ENCODE measurements at regions not wholly inside any gene's neighbourhood (a gene's known extent, or its start where the extent isn't known, plus 50 kb on each side); places are given as distances from the start of the nearest gene placed in this dataset.
"Not testable (repeated sequence)": the region's sequence is repeated elsewhere in the genome, so short reads cannot be mapped to it uniquely, and the experiment has no call there.

DNA sequence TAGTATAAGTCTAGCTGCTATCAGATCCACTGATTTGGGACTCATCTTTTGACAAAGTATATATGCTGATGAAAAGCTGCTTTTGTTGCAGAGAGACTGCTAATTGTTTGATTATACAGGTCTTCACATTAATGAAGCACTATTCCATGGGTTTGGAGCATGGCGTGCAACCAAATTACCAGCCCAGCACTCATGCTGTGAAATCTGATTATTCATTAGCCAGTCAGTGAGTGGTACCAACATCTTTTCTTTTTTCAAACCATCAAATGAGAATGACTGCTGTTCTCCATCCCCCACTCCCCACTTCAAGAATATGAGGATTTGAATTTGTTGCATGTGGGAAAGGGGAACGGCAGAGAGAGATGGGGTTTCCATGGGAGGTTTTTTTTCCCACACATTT is 91.3 kb downstream of the ID4 start:
- Mint-ChIP-seq H3K4me1 (no peaks in the 10 kb centered on the region), H3K9me3 (no peaks in the 10 kb centered on the region), H3K4me3 (no peak overlapping the region), H3K27ac (no peak overlapping the region), H3K27me3 (ENCODE audit: low read depth) (peaks cover 10% of the 10 kb centered on the region), H3K36me3 (ENCODE audit: low read depth) (no peaks in the 10 kb centered on the region)
- TF ChIP-seq, protein P1, sequence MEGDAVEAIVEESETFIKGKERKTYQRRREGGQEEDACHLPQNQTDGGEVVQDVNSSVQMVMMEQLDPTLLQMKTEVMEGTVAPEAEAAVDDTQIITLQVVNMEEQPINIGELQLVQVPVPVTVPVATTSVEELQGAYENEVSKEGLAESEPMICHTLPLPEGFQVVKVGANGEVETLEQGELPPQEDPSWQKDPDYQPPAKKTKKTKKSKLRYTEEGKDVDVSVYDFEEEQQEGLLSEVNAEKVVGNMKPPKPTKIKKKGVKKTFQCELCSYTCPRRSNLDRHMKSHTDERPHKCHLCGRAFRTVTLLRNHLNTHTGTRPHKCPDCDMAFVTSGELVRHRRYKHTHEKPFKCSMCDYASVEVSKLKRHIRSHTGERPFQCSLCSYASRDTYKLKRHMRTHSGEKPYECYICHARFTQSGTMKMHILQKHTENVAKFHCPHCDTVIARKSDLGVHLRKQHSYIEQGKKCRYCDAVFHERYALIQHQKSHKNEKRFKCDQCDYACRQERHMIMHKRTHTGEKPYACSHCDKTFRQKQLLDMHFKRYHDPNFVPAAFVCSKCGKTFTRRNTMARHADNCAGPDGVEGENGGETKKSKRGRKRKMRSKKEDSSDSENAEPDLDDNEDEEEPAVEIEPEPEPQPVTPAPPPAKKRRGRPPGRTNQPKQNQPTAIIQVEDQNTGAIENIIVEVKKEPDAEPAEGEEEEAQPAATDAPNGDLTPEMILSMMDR (IDR thresholded peaks at IDR 0.05; ENCODE audit: unreplicated experiment in 3 of 3) = no peak

DNA sequence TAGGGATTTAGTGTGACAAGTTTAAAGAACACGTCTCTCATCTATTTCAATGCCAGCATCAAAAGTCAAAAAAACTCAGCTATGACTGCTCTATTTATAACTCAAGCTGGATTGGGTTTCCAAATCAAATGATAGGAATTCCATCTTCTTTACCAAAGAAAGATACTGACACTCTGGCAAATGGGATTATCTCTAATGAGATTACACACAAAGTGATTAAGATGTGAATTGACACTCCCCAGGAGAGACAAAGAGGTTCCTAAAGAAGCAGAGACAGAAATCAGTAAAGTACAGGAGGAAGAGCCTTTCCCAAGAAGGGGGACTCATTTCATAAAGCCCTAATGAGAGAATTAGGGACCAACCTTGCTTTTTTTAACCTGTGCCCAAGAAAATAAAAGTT is 92.1 kb downstream of the ID4 start:
- H3K4me3 Mint-ChIP-seq = no peak overlapping the region
- peaks cover 10% of the 10 kb centered on the region for H3K27me3 Mint-ChIP-seq (ENCODE audit: low read depth)
- no peaks in the 10 kb centered on the region for H3K9me3 Mint-ChIP-seq
- no peaks in the 10 kb centered on the region for H3K36me3 Mint-ChIP-seq (ENCODE audit: low read depth)
- H3K4me1 Mint-ChIP-seq = no peaks in the 10 kb centered on the region
- no peak overlapping the region for H3K27ac Mint-ChIP-seq
- TF ChIP-seq, protein P1 (IDR thresholded peaks at IDR 0.05; ENCODE audit: unreplicated experiment in 3 of 3) = no peak

DNA sequence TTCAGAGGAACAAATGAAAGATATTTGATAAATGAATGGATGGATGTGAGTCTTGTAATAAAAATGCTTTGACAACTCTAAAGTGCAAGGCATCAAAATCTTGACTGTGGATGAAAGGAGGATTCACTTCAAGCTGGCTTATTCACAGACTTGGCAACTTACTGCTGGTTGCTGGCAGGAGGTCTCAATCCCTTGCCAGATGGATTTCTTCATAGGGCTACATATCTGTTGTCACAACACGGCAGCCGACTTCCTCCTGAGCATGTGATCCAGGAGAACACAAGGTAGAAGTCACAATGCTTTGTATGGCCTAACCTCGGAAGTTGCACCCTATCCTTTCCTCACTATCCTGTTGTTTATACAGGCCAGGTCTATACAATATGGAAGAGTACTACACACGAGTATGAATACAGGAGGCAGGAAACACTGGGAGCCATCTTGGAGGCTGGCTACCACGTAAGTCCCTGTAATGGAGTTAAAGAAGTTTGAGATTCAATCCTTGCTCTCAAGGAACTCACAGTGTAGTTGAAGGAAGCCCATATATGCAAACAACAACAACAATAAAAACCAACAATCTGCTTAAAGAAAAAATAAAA is 97.9 kb downstream of the ID4 start:
- H3K4me1 Mint-ChIP-seq = no peaks in the 10 kb centered on the region
- no peaks in the 10 kb centered on the region for H3K27me3 Mint-ChIP-seq (ENCODE audit: low read depth)
- peaks cover 8% of the 10 kb centered on the region for H3K9me3 Mint-ChIP-seq
- no peak overlapping the region for H3K4me3 Mint-ChIP-seq
- H3K36me3 Mint-ChIP-seq (ENCODE audit: low read depth) = peaks cover 4% of the 10 kb centered on the region
- TF ChIP-seq, protein P1 (IDR thresholded peaks at IDR 0.05; ENCODE audit: unreplicated experiment in 3 of 3) = no peak
- no peak overlapping the region for H3K27ac Mint-ChIP-seq

DNA sequence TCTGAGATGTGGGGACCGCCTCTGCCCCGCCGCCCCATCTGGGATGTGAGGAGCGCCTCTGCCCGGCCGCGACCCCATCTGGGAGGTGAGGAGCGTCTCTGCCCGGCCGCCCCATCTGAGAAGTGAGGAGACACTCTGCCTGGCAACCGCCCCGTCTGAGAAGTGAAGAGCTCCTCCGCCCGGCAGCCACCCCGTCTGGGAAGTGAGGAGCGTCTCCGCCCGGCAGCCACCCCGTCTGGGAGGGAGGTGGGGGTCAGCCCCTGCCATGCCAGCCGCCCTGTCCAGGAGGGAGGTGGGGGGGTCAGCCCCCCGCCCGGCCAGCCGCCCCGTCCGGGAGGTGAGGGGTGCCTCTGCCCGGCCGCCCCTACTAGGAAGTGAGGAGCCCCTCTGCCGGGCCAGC is 102.2 kb downstream of the ID4 start:
- not testable (repeated sequence) for H3K36me3 Mint-ChIP-seq (ENCODE audit: low read depth)

DNA sequence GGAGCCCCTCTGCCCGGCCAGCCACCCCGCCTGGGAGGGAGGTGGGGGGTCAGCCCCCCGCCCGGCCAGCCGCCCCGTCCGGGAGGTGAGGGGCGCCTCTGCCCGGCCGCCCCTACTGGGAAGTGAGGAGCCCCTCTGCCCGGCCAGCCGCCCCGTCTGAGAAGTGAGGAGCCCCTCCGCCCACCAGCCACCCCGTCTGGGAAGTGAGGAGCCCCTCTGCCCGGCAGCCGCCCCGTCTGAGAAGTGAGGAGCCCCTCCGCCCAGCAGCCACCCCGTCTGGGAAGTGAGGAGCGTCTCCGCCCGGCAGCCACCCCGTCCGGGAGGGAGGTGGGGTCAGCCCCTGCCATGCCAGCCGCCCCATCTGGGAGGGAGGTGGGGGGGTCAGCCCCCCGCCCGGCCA is 102.8 kb downstream of the ID4 start:
- H3K9me3 Mint-ChIP-seq; H3K4me3 Mint-ChIP-seq; H3K27ac Mint-ChIP-seq; H3K36me3 Mint-ChIP-seq (ENCODE audit: low read depth); H3K27me3 Mint-ChIP-seq (ENCODE audit: low read depth); H3K4me1 Mint-ChIP-seq: not testable (repeated sequence)

More for the DNA sequence above, 102.2 kb downstream of the ID4 start:
- H3K4me3 Mint-ChIP-seq; H3K9me3 Mint-ChIP-seq; H3K27ac Mint-ChIP-seq; H3K4me1 Mint-ChIP-seq; H3K27me3 Mint-ChIP-seq (ENCODE audit: low read depth): not testable (repeated sequence)

DNA sequence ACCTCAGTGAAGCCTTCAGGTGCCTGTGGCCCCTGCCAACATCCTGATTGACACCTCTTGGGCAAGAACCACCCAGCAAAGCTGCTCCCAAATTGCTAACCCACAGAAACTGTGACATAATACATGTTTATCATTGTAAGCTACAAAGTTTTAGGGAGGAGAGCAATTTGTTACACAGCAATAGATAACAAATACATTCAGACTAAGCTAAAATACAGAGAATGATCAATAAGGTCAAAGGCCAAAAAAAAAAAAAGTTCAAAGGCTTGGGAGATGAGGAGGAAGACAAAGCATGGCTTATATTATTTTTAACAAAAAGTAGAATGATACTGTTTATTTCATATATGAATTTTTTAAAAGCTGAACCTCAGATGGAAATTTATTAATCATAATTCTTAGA is 105.9 kb downstream of the ID4 start:
- H3K36me3 Mint-ChIP-seq (ENCODE audit: low read depth) = peaks cover 4% of the 10 kb centered on the region
- no peaks in the 10 kb centered on the region for H3K27me3 Mint-ChIP-seq (ENCODE audit: low read depth)
- H3K27ac Mint-ChIP-seq = no peak overlapping the region
- TF ChIP-seq, protein P1 (IDR thresholded peaks at IDR 0.05; ENCODE audit: unreplicated experiment in 3 of 3) = no peak
- no peak overlapping the region for H3K4me3 Mint-ChIP-seq
- no peaks in the 10 kb centered on the region for H3K4me1 Mint-ChIP-seq
- H3K9me3 Mint-ChIP-seq = peaks cover 2% of the 10 kb centered on the region

DNA sequence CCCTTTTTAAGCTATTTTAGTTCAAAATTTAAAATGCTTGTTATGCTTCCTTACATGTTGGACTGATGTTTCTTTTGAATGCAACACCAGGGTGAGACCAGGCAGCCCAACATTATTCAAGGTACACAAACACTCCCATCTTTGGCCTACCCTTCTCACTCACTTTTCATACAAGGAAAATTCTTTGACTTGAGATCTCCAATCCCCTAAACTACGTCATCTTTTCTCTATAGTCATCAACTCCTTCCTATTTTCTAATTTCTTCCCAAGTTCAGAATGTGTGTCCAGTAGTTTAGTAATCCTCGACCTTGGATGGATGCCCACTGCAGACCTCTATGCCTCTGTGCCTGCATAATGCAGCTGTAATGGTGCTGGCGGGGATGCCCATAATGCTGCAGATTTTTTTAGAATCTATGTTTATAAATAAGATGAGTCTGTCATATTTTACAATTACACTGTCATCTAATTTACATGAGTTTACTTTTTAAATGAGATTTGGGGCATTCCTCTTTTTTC is 108.7 kb downstream of the ID4 start:
- Mint-ChIP-seq H3K27ac (no peak overlapping the region), H3K9me3 (peaks cover 12% of the 10 kb centered on the region), H3K27me3 (ENCODE audit: low read depth) (no peaks in the 10 kb centered on the region), H3K4me1 (no peaks in the 10 kb centered on the region), H3K36me3 (ENCODE audit: low read depth) (no peaks in the 10 kb centered on the region), H3K4me3 (no peak overlapping the region)
- TF ChIP-seq, protein P1 (IDR thresholded peaks at IDR 0.05; ENCODE audit: unreplicated experiment in 3 of 3) = no peak
